ENCODE measurements at regions not wholly inside any gene's neighbourhood (a gene's known extent, or its start where the extent isn't known, plus 50 kb on each side); places are given as distances from the start of the nearest gene placed in this dataset.

- Histone ChIP-seq H3K27me3 (replicated peaks in 1 of 7) (no peaks in the 10 kb centered on the region), H3K4me1 (no peaks in the 10 kb centered on the region), H3K36me3 (no peaks in the 10 kb centered on the region), H3K27ac (no peak overlapping the region), H3K4me3 (no peak overlapping the region), H3K9me3 (peaks cover 0 to 17% (median 11%) of the 10 kb centered on the region in 8 donors)
- no peak for DNase-seq
- intact Hi-C loops (cut with DNase I; ENCODE audit: low total_unique reads): no loop called here
- no peak for TF ChIP-seq POLR2AphosphoS5 (IDR thresholded peaks at IDR 0.05)
- TF ChIP-seq CTCF (IDR thresholded peaks at IDR 0.05 in 8 of 11, conservative IDR thresholded peaks at IDR 0.05 in 3 of 11): no peak
- no peak for TF ChIP-seq POLR2A (IDR thresholded peaks at IDR 0.05)
Observed at GRCh38 chr1:188228623-188229022, 1399.9 kb downstream of the PLA2G4A start.

- TF ChIP-seq POLR2AphosphoS5 (IDR thresholded peaks at IDR 0.05) (no peak), CTCF (IDR thresholded peaks at IDR 0.05 in 8 of 11, conservative IDR thresholded peaks at IDR 0.05 in 3 of 11) (no peak), POLR2A (IDR thresholded peaks at IDR 0.05) (no peak)
- H3K27ac ChIP-seq: no peak overlapping the region
- no peaks in the 10 kb centered on the region for H3K4me1 ChIP-seq
- no peaks in the 10 kb centered on the region for H3K9me3 ChIP-seq
- WGBS, 5 donors: 49 to 58% (median 53%) methylated on average over 2 of the region's 2 CpGs
- no peak overlapping the region for H3K4me3 ChIP-seq
- intact Hi-C loops (cut with DNase I; ENCODE audit: low total_unique reads): no loop called here
- no peak for DNase-seq
- no peaks in the 10 kb centered on the region for H3K36me3 ChIP-seq
- no peaks in the 10 kb centered on the region for H3K27me3 ChIP-seq (replicated peaks in 1 of 7)
Observed at GRCh38 chr1:188237573-188238348, 1409.0 kb downstream of the PLA2G4A start.

- intact Hi-C loops (cut with DNase I; ENCODE audit: low total_unique reads): no loop called here
- Histone ChIP-seq H3K36me3 (no peaks in the 10 kb centered on the region), H3K4me1 (no peaks in the 10 kb centered on the region), H3K9me3 (no peaks in the 10 kb centered on the region), H3K27me3 (replicated peaks in 1 of 7) (no peaks in the 10 kb centered on the region), H3K4me3 (no peak overlapping the region), H3K27ac (peak overlapping the region in 1 of 8 donors; percentile 33)
- TF ChIP-seq CTCF (IDR thresholded peaks at IDR 0.05 in 8 of 11, conservative IDR thresholded peaks at IDR 0.05 in 3 of 11) (no peak), POLR2A (IDR thresholded peaks at IDR 0.05) (no peak), POLR2AphosphoS5 (IDR thresholded peaks at IDR 0.05) (no peak)
- WGBS, 5 donors: 42 to 56% (median 53%) methylated on average over 3 of the region's 3 CpGs
- no peak for DNase-seq
Observed at GRCh38 chr1:188240772-188241406, 1412.1 kb downstream of the PLA2G4A start.

GRCh38 chr1:188241629-188242028 lies 1412.9 kb downstream of the PLA2G4A start:
- WGBS, 5 donors: 71 to 84% (median 77%) methylated on average over 4 of the region's 4 CpGs
- Histone ChIP-seq H3K27me3 (replicated peaks in 1 of 7) (no peaks in the 10 kb centered on the region), H3K27ac (peak overlapping the region in 1 of 8 donors; percentile 33), H3K4me1 (no peaks in the 10 kb centered on the region), H3K4me3 (no peak overlapping the region), H3K9me3 (no peaks in the 10 kb centered on the region), H3K36me3 (no peaks in the 10 kb centered on the region)
- DNase-seq: no peak
- no peak for TF ChIP-seq CTCF (IDR thresholded peaks at IDR 0.05 in 8 of 11, conservative IDR thresholded peaks at IDR 0.05 in 3 of 11)
- TF ChIP-seq POLR2A (IDR thresholded peaks at IDR 0.05): no peak
- no peak for TF ChIP-seq POLR2AphosphoS5 (IDR thresholded peaks at IDR 0.05)
- intact Hi-C loops (cut with DNase I; ENCODE audit: low total_unique reads): no loop called here
